ENCODE measurements at regions not wholly inside any gene's neighbourhood (a gene's known extent, or its start where the extent isn't known, plus 50 kb on each side); places are given as distances from the start of the nearest gene placed in this dataset.

- TF ChIP-seq CTCF (conservative IDR thresholded peaks at IDR 0.05) (no peak), EZH2 (IDR thresholded peaks at IDR 0.05; ENCODE audit: low read depth) (no peak)
Observed at GRCh38 chr16:59169168-59169567, 435.1 kb upstream of the GOT2 start.

Measured in PC-9 (cell line).